Kidney tubule cell (primary cell): ENCODE measurements at regions not wholly inside any gene's neighbourhood (a gene's known extent, or its start where the extent isn't known, plus 50 kb on each side); places are given as distances from the start of the nearest gene placed in this dataset.
A peak's percentile ranks its signal among the peaks of the same experiment; 100 is the strongest.

Experiments used
- DNase-seq: peaks from one replicate; pipeline ENCODE4 v3.0.0-alpha.2; 2018; ENCODE audit warnings: low spot score

DNA sequence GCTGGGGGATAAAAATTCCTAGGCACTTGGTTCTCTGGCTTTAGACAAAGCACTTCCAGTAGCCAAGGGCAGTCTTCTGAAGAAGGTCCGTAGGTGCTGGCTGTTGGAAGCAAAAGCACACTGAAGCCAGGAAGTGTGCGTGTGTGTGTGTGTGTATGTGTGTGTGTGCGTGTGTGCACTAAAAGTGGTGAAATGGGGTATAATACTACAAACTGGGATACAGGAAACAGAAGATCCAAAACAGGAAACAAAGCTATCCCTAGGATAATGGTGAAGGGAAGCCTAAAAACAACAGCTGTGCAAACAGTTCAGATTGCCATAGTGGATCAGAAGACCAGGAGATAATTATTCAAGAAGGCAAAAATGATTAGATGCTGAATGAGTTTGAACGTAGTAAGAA lies 103.4 kb downstream of the IL20RB start:
- DNase-seq, result no peak

DNA sequence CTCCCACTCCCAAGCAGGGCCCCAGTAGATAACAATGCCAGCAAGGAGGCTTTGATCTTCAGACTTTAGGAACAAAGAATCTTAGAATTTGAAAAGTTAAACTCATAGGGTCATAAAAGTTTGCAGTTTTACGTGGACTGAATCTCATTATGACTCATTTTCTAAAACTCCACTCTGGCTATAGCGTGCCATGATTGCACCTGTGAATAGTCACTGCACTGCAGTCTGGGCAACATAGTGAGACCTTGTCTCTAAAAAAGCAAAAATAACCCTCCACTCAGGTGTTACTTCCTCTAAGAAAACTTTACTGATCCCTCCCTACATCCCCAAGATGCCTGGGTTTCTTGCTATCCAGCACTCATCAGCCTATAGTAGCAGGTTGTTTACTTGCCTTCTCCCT lies 104.5 kb downstream of the IL20RB start:
- no peak for DNase-seq

DNA sequence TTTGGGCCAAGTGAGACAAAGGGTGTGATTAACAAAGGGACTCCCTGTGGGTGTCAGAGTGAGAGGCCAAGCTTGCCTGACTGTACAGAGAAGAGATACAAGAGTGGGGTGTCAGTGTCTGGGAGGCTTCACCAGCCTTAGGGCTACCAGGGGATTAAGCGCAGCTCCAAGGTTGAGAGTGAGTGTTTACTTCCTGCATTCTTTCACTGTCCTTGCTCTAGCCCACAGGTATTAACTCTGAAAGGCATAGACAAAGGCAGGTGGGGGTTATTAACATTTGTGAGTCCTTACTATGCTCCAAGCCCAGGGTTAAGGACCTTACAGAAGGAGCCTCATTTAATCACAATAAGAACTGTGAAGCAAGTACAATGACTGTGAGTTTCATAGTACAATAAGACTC lies 107.6 kb downstream of the IL20RB start:
- no peak for DNase-seq

DNA sequence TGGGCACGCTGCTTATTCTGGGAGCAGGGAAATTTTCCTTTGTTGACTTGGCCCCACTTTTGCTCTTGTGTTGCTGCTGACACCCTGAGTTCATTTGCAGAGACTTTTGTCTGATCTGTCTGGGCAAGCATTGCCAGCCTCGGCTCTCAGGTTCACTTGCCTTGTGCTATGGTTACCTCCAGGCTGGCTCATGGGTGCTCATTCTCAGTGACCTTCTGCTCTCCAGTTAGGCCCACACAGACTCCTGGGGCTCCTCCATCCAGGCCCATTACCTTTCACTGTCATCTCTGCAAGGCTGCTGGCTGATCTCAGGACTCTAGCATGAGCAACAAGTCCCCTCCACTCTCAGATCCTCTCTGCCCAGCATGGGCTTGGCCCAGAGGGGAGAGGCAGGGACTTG lies 108.3 kb downstream of the IL20RB start:
- no peak for DNase-seq

DNA sequence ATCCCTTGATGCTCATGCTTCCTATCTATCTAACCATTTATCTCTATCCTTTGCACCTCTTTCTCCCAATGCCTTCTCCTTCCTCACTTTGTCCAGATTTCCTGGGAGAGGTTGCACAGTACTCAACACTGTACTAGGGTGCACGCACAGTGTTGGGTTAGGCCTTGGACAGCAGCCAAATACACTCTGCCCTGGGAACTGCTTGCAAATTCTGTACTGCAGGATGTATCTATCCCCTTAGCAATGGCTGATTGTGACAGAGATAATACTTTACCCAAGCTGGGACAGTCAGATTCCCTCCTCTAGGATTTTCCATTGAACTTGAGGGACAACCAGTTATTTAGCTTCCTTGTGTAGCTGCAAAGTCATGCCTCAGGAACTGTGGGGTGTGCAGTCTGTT lies 113.3 kb downstream of the IL20RB start:
- DNase-seq, result no peak

DNA sequence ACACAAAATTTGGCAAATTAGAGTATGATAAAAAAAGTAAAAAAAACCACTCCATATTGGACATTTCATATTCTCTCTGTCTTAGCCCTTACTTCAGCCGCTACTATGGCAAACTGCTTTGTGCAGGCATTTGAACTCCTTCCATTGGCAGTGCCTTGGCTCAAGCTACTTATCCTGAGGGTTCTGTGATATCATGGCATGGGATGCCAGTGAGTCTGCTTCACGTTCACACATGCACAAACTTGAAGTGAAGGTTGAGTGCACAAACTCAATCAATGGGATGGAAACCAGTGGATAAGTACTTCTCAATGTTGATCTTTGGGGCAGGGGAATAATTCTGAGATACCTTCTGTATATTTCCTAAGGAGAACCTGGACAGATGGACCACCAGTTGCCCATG lies 117.2 kb downstream of the IL20RB start:
- DNase-seq, result no peak

GRCh38 chr3:137078040-137078439 lies 120.3 kb downstream of the IL20RB start:
- DNase-seq, result no peak

- no peak for DNase-seq
Measured at GRCh38 chr3:137079571-137079970, 121.8 kb downstream of the IL20RB start.

GRCh38 chr3:137081711-137082110 lies 123.9 kb downstream of the IL20RB start:
- DNase-seq, result no peak

- DNase-seq, result no peak
Measured at GRCh38 chr3:137082763-137083162, 125.0 kb downstream of the IL20RB start.

GRCh38 chr3:137083332-137083731 lies 125.5 kb downstream of the IL20RB start:
- DNase-seq, result no peak

DNA sequence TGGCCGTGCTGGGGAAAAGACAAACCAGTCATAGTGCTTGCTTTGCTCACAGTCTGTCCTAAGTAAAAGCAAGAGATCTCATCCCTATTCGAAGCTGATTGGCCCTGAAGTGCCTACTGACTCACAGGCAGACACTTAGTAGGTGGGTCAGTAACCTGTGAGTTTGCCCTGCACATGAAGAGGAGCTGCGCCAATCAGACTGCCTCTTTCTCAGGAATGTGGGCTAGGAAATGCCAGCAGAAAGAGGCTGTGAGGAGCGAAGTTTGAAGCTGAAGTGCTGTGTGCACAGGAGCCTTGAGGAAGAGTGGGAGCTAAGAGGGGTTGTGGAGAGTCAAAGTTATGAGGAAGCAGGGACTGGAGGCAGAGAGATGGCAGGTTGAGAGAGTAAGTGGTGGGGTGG lies 126.8 kb downstream of the IL20RB start:
- DNase-seq, result no peak

DNA sequence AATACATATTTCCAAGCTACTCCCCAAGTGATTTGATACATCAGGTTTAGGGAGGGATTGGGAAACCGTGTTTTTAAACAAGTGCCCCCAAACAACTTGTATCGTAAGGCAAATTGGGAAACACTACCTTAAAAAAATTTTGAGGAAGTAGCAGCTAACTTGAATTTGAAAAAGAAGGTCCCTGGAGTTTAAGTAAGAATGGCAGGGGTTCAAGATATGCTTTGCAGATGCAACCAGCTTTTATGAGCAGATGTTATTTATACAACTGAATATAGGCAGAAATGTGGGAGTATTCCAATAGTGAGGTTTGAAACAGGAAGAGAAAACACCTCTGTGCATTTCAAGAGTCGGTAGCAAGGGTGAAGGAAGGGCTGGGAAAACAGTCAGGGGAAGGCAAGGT lies 139.6 kb downstream of the IL20RB start:
- no peak for DNase-seq

DNA sequence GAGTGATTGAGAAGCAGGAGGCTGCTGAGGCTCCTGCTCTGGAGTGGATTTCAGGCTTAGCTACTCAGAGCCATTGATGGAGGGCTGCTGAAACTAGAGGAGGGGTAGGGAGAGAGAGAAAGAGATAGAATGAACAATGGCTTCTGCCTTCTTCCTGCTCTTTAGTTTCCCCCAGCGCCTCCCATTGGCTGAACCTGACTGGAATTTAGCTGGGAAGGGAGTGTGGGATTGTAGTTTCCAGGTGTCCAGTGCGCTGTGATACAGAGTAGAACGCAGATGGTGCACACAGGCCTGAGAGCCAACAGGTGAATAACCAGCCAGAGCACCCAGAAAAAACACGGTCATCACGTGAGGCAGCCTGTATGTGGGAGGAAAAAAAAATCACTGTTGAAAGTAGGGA lies 140.1 kb downstream of the IL20RB start:
- DNase-seq, result no peak

DNA sequence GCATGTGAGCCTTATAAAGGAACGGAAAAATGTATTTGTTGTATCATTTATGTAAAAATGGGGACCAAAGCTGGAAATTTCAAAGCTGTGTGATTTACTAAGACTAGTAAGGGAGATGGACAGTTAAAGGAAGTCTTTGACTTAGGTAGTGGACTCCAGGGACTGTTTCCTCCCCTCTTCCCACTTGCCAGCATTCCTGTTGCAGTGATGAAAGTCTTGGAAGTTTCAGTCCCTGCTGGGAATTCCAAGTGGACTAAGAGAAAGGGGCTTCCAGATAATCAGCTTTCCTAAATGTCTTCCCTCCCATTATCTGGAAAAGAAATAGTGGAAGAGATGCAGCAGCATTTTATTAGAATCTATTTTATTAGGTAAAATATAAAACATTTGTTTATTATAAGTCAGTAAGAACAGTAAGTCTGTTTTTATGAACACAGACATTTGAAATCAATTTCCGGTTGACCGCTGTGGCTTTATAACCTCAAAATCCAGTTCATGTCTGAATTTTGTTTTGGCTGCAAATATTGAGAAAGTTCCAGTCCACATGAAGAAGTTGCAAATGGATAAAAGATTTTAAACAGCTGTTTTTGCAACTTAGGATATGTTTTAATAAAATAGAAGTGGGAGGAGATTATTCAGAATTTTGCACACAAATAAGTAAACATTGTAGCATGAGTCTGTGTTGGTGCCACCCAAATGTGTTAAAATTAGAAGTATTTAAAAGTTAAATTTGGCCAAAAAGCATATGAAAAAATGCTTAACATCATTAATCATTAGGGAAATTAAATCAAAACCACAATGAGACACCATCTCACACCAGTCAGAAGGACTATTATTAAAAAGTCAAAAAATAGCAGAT lies 141.8 kb downstream of the IL20RB start:
- DNase-seq, result no peak

- DNase-seq, result no peak
Measured at GRCh38 chr3:137100326-137100725, 142.5 kb downstream of the IL20RB start.

DNA sequence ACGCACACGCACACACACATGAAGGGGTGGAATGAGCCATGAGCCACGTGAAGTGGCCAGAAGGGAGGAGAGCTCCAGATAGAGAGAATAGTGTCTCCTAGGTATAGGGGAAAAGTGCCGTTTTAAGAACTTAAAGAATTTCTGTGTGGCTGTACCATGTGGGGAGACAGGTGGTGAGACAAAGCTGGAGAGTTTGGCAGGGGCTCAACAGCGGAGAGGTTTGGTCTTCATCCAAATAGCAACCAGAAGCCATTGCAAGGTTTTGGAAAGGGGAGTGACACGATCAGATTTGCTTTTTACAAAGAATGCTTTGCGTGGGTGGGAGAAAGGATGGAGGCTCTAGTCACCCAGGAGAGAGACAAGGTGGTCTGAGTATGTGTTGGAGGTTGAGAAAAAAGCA lies 146.0 kb downstream of the IL20RB start:
- no peak for DNase-seq

DNA sequence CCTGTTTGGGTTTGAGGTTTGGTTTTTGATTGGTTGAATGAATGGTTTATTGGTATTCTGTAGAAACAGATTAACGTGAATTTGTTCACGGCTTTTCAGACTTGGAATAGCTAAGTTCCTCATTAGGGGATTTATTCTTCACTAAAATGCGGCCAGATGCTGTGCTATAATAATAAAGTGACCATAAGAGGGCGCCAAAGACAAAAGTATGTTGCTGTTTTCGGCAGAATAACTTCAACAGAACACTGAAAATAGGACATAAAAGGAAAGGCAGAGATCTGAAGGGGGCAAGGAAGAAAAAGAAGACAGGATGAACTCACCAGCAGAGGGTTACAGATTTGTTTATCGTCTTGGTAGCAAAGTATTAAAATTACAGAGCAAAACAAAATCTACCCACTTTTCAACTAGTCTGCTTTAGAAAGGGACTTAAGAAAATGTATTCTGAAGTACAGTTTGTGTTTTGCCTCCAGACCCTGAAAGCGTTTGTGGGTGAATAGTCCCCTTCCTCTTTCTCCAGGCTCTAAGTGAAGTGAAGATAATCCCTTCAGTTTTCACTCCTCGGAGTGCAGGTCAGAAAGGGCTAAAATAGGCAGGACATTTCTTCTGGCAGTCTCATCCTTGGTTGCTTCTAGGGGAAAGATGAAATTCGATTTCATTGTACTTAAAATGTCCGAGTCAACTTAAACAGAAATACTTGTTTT lies 147.6 kb downstream of the IL20RB start:
- peak; percentile 60 for DNase-seq

DNA sequence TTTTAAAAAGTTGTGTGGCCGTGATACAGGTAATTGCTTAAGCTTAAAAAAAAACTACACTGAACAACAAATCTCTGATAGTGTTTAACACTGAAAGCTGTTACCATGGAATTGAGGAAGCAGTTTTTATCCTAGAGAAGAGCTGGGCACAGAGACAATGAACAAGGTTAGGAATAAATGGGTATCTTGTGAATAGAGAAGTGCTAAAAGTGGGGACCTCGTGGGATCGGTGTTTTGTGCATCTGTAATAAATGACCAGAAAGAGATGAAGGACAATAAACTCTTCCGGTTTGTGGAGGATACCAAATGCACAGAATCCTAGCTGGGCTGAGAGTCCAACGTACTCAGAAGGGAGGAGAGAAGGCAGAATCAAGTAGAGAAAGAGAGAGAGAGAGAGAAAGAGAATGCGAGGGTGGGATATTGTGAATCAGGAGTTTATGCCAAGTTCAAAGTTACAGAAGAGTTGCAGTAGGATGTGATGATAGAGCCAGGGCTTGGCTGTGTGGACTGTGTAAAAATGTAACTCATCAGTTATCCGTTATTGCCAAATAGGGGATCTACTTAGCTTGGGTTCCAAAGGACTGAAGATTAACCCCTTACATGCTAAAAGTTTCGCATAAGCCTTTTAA lies 148.9 kb downstream of the IL20RB start:
- DNase-seq, result no peak

GRCh38 chr3:137108699-137109440 lies 151.1 kb downstream of the IL20RB start:
- DNase-seq, result no peak

- peak; percentile 35 for DNase-seq
Measured at GRCh38 chr3:137110392-137110996, 152.7 kb downstream of the IL20RB start.

DNA sequence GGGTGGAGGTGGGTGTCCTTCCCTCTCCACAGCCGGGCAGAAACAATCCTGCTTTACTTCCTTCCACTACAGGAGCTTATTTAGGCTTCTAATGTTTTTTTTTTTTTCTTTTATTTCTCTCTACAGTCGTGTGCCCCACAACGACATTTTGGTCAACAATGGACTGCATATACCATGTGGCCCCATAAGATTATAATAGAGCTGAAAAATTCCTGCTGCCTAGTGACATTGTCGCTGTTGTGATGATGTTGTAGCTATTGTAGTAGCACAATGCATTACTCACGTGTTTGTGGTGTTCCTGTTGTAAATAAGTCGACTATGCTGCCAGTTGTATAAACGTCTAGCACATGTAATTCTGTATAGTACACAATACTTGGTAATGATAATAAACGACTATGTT lies 153.7 kb downstream of the IL20RB start:
- no peak for DNase-seq
